Left kidney (tissue), 1 donor: ENCODE measurements at regions not wholly inside any gene's neighbourhood (a gene's known extent, or its start where the extent isn't known, plus 50 kb on each side); places are given as distances from the start of the nearest gene placed in this dataset.

Experiments used
- DNase-seq: peaks from one replicate; pipeline ENCODE4 v3.0.0-alpha.2; 2013

DNA sequence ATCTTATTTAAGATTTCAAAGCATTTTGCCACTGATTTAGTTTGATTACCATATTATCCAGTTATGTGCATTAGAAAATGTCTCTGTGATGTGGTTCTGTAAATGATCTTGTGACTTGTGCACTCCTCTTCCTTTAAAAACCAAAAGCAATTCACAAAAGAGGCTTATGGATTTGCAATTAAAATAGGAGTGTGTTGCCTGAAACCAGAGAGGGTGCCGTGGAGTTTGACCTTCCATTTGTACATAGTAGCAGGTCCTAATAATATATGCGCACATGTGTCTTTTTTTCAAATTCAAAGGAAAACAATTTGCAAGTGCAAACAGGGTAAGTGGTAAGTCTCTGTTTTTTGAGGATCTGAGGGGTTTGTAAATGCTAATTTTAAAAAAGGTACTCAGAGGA is 470.9 kb downstream of the VRK1 start:
- no peak for DNase-seq

DNA sequence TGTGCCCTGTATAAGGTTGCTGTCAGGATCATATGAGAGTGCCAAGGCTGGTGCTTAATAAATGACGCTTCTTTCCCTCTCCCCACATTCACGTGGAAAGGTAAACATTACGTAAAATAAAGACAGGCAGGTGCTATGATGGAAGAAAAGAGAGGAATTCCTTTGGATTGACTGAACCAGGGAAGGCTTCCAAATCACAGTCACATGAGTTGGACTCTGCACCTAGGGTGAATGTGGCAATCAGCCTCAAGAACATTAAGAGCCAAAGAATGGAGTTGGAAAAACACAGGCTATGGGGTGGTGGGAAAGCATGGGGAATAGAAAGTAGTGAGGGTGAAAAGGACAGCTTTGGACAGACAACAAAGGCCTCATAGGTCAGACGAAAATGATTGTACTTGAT is 473.1 kb downstream of the VRK1 start:
- DNase-seq: no peak

DNA sequence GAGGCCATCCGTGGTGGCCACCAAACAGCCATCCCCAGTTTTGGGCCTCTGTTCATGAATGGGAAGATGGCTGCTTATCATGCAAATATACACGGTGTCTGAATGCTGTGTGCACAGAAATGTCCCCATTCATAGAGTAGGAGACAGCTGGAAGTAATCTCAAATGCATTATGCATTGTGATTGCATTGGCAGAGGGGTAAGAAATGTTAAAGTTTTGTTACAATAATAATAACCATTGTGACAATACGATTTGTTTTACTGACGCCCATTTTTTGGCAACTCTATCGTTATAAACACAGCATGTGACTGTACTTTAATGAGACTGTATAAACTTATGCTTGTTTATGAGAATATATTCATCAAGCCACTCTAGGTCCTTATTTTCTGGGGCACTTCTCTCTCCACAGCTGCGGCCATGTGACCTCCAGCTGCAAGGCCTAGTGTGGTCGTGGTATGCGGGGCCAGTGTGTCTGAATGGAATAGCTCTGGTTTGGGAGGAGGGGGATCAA is 474.3 kb downstream of the VRK1 start:
- DNase-seq: no peak

DNA sequence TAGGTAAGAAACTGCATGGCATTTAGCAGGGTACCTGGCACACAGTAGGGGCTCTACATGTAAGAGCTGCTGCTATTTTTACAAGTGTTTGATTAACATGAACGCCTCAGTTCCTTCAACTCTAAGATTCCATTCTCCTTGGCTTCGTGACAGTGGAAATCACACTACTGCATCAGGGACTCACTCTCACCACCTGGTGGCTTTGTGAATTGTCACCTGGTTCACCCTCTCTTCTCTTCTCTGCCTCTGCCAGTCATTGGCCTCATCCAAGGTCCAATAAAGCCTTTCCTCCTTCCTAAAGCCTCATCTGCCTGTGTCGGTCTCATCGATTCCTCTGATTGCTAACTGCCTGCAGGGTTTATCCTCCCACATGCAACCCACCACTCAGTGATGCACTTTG is 476.4 kb downstream of the VRK1 start:
- no peak for DNase-seq

DNA sequence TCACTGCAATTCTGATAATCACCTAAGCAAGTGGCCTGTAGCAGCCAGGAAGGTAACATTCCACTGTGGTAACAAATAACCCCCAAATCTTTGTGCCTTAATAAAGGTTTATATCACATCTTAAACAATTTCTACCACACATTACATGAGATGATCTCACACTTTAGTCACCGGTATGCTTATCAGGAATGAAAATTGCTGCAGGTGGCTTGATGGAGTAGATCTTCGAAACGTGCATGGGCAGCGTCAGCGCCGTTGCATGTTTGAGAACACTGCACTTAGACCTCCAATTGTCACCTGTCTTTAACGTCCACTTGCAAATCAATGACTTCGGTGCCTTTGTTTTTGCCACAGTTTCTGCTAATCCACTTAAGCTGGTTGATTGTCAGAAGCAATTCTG is 477.4 kb downstream of the VRK1 start:
- DNase-seq: no peak

DNA sequence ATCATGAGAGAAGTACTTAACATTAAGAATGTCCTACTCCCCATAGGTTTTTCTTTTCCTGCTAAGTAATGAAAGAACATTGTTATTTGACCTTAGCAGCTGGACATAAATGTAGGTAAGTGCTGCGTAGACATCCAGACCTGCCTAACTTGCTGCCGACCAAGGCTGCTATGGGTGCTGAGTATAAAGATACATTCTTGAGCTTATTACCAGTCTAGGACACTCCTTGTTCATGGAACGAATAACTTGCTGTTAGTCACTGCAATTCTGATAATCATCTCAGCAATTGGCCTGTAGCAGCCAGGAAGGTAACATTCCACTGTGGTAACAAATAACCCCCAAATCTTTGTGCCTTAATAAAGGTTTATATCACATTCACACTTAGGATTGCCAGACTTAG is 478.1 kb downstream of the VRK1 start:
- DNase-seq: no peak

DNA sequence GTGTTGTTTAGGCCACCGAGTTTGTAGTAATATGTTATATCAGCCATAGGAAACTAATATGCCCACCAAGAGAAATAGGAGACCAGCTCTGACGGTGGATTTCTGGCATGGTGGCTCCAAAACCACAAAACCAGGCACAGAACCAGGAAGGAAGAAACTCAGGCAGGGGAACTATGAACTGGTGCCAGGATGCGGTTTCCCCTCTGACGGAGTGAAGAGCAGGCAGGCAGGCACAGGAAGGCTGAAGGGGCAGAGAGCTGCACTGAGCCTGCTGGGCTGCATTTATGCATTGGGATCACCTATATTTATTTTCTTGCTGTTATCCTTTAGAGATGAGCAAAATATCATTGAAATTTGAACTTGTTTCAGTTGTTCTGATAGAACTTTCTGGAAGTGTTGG is 479.4 kb downstream of the VRK1 start:
- no peak for DNase-seq

DNA sequence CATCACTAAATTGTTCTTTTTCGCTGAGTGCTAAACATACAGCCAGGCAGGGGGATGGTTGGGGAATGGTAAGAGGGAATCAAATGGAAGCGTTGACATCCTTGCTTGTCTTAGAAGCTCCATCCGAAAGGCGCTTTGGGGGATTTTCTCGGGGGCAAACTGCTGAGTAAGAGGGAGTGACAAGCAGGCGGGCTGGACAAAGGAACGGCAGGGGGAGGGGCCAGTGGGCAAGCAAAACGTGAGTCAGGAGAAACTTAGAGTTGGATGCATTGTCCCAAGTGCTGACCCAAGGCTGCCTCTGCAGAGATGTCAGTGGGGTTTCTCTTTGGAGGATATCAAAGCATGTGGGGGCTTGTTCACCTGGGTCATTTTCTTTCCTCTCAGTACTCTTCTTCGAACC is 480.5 kb downstream of the VRK1 start:
- DNase-seq: no peak

DNA sequence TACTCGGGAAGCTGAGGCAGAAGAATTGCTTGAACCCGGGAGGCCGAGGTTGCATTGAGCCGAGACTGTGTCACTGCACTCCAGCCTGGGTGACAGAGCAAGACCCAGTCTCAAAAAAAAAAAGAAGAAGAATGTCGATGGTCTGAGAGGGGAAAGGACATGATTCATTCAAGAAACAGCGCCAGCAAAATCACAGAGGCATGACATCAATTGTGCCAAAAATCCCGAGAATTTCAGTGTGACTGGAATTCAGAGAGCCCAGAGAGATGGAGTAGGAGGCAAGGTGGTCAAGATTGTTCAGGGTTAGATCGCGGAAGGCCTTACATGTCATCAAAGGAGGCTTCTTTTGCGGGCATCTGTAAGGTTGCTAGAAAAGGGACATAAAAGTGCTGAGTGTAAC is 483.3 kb downstream of the VRK1 start:
- no peak for DNase-seq

DNA sequence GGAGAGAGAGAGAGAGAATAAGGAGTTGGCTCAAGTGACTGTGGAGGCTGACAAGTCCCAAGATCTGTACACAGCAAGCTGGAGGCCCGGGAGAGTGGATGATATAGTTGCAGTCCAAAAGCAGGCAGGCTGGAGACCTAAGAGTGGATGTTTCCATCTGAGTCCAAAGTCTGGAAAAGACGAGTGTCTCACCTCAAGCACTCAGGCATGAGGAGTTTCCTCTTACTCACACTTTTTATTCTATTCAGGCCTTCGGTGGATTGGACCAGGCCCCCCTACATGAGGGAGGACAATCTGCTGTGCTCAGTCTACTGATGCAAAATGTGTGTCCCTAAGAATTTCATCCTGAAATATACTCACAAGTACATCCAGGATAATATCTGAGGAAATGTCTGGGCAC is 484.6 kb downstream of the VRK1 start:
- DNase-seq: no peak

DNA sequence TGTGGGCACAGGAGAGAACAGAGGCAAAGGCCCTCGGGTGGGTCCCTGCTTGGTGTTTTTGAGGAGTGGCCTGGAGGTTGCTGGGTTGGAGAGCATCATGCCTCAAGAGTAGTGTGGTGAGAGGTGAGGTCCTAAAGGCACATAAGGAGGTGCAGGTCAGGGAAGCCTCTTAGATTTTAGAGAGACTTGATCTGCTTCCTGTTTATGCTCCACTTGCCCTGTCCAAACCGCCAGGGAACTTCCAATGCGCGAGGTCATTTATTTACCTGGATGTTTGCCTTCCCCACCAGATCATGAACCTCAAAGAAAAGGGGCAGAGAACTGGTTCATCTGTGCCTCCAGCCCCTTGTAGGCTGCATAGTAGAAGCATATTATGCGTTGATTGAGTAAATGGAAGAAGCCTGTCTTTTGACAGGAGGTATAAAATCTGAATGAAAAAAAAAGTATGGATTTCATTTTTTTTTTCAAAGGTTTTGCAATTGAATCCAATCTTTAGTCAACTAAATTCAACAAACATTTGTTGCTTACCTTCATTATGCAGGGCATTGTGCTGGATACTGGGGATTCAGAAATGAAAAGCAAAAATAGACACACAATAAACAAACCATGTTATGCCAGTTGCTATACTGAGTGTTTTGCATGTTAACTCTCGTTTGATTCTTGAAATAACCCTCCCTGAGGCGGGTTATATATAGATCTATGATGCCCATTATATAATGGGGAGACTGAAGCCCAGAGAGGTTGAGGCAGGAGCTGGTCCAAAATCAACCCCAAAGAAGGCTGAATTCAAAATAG is 485.2 kb downstream of the VRK1 start:
- no peak for DNase-seq

DNA sequence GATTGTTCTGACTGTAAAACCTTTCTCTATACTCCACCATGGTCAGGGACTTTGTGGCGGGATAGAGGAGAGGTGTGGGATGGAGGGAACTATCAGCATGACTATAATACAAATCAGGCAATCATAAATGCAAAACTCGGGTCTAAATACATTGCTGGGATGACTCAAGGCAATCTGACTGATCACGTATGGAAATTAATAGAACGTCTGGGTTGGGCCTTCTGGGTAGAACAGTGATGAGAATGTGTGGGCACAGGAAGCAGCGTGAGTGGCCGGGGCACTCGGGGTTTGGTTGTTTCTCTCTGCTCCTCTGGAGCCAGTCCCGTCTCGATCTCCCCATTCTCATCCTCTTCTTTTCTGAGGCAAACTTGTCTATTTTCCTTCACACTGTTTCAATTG is 485.8 kb downstream of the VRK1 start:
- no peak for DNase-seq

DNA sequence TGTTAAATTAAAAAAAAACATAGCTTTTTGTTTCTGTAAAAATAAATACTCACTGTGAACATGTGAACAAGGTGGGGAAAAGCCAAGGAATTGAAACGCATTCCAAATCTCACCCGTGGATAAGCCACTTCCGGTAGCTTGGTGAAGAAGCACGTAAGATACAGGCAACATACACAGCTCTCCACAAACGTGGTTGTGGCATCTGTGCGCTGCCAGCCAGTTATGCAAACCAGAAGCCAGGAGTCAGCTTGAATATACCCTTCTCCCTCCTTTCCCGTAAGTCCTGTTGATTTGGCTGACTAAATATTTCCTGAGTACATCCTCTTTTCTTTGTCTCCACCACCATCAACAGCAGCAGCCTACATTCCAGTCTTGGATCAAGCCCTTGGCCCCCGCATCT is 486.2 kb downstream of the VRK1 start:
- DNase-seq: no peak

DNA sequence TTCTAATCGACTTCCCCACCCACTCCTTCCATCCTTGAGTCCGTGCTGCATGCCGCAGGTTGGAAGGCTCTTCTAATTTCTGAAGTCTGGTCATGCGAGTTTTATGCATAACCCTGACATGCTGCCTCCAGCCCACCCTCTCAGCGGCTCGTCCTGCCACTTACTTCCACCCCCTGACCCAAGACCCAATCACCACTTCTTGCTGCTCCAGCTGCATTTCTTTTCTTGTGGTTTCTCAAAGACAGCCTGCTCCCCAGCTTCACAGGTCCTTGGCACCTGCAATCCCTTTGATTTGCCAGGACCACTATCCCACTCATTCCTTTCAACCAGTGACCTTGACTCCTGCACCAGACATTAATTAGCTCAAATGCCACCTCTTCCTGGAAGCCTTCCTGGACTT is 486.7 kb downstream of the VRK1 start:
- DNase-seq: no peak

DNA sequence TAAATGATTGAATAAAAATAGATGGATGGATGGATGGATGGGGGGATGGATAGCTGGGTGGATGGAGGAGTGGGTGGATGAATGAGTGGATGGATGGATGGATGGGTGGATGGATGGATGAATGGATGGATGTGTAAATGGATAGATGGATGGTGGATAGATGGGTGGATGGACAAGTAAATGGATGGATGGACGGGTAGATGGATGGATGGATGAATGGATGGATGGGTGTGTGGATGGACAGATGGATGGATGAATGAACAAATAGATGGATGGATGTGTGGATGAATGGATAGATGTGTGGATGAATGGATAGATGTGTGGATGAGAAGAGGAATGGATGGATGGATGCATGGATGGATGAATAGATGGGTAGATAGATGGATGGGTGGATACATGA is 490.8 kb downstream of the VRK1 start:
- DNase-seq: no peak

DNA sequence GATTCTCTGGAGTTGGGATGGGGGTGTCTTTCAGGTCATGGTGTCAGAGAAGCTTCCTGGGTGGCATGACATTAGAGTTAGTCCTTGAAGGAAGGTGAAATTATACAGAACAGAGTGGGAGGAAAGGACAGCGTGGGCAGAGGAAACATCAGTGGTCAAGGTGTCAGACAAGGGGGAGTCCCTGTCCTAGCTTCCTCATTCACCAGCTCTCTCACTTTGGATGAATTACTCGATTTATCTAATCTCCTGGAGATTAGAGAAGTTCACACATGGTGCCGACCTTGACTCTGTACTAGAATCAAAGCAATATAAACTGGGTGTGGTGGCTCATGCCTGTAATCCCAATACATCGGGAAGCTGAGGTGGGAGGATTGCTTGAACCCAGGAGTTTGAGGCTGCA is 492.9 kb downstream of the VRK1 start:
- DNase-seq: no peak

DNA sequence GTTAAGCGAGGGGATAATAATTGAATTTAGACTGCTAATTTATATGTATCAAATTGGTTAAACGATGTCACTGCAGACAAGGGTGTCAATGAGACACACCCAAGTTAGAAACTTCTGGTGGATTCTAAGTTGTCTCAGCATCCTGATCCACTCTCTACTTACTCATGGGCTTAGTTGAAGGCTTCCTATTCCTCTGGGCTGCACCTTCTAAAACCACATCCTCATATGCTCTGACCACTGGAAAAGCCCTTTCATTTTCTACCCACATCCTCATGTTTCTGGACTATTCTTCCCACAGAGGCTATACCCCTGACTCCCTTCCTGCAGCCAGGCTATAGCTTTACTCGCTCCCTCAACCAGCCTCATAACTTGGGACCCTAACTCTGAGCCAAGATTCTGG is 493.8 kb downstream of the VRK1 start:
- DNase-seq: no peak

DNA sequence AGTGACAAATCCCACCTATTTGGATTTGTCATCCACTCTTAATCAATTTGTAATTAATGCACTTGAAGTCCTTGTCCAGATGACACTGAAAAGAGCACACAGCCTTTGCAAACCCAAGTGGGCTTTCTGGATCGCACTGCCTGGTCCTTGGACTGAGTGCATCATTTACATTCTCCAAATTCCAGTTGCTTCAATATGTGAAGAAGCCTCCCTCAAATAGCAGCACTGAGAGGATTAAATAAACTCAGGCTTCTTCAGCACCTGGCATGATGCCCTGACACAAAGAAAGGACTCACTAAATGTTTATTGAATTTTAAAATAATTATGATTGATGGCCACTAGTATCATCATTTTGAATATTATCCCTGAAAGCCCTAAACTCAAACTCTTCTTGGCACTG is 496.5 kb downstream of the VRK1 start:
- DNase-seq: no peak

DNA sequence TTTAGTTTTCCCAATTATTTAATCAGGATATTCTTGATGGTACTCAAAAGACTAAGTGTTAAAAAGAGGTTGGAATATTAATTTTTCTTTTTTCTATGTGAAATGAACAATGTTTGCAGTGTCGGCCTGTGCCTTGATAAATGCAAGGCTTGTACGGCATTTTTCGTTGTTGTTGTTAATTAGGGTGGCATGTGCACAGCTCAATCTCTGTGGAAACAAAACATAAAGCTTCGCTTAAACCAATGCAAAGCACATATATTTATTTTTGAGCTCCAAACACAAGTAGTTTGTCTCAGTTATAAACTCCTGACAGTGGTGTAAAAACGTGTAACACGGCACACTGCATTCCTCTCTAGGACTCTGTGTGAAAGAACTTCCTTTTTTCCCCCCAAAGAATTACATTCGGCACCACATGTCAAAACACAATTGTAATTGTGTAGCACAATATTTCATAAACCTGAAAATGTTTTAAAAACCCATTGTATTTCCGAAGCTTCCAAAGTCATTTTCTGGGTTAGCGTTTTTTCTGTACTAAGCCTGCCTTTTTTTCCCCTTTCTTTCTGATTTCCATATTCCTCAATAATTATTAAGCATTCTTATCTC is 498.0 kb downstream of the VRK1 start:
- DNase-seq: no peak

DNA sequence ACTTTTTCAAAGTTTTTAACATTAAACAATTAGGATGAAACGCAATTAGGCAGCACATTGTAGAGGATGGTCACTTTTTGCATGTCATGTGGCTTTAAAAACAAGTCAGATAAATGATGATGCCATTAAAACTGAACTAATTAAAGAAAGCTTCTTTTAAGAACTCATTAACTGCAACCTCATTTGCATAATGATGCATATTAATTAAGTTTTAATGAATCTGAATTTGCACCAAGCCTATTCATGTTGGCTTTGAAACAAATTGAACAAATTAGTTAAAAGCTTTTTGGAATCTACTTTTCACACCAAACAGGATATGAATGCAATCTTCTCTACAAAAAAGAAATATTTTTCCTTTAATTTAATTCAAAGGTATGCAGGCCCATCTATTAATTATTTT is 499.0 kb downstream of the VRK1 start:
- no peak for DNase-seq

DNA sequence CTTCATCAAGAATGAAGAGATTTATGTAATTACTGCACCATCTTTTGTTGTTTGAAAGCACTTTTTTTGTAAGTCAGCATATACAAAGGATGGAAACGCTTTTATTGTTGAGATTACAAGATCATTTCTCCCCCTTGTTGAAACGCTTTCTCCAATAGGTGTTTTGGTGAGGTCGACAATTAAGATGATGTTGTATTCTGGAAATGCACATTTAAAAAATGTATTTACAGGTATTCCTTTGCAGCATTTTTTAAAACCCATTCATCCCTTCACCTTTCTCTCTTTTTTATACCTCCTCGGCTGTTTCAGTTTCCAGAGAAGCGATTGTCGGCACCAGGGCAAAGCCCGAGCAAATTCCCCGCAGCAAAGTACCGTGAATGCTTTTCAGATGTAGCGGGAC is 499.9 kb downstream of the VRK1 start:
- DNase-seq: no peak

DNA sequence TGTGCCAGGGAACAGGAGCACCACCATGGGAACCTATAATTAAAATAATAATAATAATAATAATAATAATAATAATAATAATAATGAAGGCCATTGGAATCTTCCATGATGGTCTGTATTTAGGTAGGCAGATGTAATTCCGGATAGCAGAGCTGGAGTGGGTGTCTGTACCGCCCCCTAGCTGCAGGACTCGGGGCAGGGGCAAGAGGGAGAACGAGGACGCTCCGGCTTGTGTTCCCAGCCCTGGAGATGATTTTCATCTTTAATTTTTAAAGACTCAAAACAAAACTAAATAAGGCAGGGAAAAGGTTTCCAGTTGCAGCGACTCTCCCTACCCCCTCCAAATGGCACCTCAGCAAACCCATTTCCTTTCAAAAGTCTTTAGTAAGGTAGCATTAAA is 501.1 kb downstream of the VRK1 start:
- DNase-seq: no peak

DNA sequence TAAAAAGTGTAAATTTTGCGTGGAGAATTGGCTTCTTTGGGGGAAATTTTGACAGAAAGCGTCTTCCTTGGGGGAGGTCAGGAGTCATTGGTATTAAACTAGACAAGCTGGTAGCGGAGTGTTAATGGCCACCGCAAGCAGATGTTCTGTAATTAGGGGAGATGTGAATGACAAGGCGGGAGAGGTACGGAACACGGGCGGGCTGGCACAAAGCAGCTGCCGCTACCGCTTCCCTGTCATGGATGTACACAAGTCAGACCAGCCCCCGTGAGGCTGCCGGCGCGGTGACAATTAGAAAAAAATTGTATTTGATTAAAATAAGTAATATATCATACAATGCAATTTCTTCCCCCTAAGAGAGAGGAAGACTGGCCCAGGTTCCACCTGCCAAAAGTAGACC is 501.6 kb downstream of the VRK1 start:
- no peak for DNase-seq

DNA sequence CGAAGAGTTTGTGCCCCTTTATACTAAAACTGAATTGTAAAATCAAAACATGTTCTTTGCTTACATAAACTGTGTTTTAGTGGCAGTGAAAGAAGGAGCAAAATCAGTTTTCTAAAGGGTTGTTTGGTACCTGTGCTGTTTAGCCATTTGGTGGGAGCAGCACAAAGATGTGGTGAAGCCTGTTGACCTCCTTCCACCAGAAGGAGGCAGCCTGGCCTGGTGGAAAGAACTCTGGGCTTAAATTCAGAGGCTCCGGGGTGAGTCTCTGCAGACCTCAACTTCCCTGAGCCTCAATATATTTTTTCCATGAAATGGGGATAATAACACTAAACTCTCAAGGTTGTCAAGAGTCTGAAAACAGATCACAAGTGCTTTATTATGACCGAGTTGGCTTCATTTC is 502.5 kb downstream of the VRK1 start:
- no peak for DNase-seq
